BE2C (cell line): ENCODE measurements at regions not wholly inside any gene's neighbourhood (a gene's known extent, or its start where the extent isn't known, plus 50 kb on each side); places are given as distances from the start of the nearest gene placed in this dataset.
"Not testable (repeated sequence)": the region's sequence is repeated elsewhere in the genome, so short reads cannot be mapped to it uniquely, and the experiment has no call there.

Source experiments
- DNase-seq: peaks from one replicate; pipeline ENCODE4 v3.0.0-alpha.2; 2020
- H3K27me3 ChIP-seq: fragments of 250-450 bp; sonication (Bioruptor Pico); 2 replicates; pipeline ENCODE4 v1.5.1; 2020; ENCODE audit warnings: mild to moderate bottlenecking
- H3K36me3 ChIP-seq: fragments of 250-450 bp; sonication (Bioruptor Pico); 2 replicates; pipeline ENCODE4 v1.5.1; 2020; ENCODE audit warnings: mild to moderate bottlenecking
- H3K4me1 ChIP-seq: fragments of 250-450 bp; sonication (Bioruptor Pico); 2 replicates; pipeline ENCODE4 v1.5.1; 2020
- H3K4me3 ChIP-seq: 2 replicates; pipeline ENCODE4 v1.5.1; 2011; ENCODE audit warnings: low read depth, low read length
- H3K9me3 ChIP-seq: fragments of 250-450 bp; sonication (Bioruptor Pico); 2 replicates; pipeline ENCODE4 v1.5.1; 2020
- CTCF ChIP-seq: IDR thresholded peaks from 2 replicates; pipeline ENCODE4 v1.5.1; 2012; ENCODE audit warnings: mild to moderate bottlenecking, low read depth, low read length

- no peak for DNase-seq
- no peaks in the 10 kb centered on the region for H3K36me3 ChIP-seq
- no peaks in the 10 kb centered on the region for H3K9me3 ChIP-seq
- no peak for TF ChIP-seq CTCF
- H3K27me3 ChIP-seq, result no peaks in the 10 kb centered on the region; the same call in 1 of the 2 replicates
- H3K4me3 ChIP-seq, result no peak overlapping the region
- H3K4me1 ChIP-seq, result no peaks in the 10 kb centered on the region
Observed at GRCh38 chr17:74135391-74136167, 67.9 kb upstream of the RPL38 start.

DNA sequence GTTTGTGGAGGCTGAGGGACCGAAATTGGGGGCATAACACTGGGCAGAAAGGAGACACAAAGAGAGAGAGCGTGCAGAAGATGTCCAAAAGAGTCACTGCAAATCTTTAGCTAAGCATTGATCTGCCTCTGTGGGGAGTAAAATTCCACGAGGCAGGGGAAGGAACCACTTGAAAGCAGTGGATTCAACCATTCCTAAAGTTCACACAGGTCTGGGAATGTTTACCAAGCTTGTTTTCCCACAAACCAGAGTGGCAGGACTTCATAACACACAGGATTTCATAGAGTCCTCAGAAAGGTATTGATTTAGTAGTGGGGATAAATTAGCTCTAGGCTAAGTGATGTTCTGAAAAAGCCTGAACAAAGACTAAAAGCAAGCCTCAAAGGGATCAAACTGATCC lies 66.1 kb upstream of the RPL38 start:
- no peak overlapping the region for H3K4me3 ChIP-seq
- no peaks in the 10 kb centered on the region for H3K4me1 ChIP-seq
- H3K27me3 ChIP-seq, result no peaks in the 10 kb centered on the region; the same call in 1 of the 2 replicates
- no peak for DNase-seq
- no peak for TF ChIP-seq CTCF
- H3K36me3 ChIP-seq, result no peaks in the 10 kb centered on the region
- H3K9me3 ChIP-seq, result no peaks in the 10 kb centered on the region

GRCh38 chr17:74139120-74139519 lies 64.4 kb upstream of the RPL38 start:
- H3K4me1 ChIP-seq, result no peaks in the 10 kb centered on the region
- no peak overlapping the region for H3K4me3 ChIP-seq
- DNase-seq, result no peak
- 0 out of 2 replicates have a peak, but pooled peaks cover 5% of the 10 kb centered on the region for H3K9me3 ChIP-seq
- TF ChIP-seq CTCF, result no peak
- no peaks in the 10 kb centered on the region for H3K36me3 ChIP-seq
- no peaks in the 10 kb centered on the region; the same call in 1 of the 2 replicates for H3K27me3 ChIP-seq

GRCh38 chr17:74140282-74140681 lies 63.2 kb upstream of the RPL38 start:
- Histone ChIP-seq H3K27me3 (no peaks in the 10 kb centered on the region; the same call in 1 of the 2 replicates), H3K36me3 (no peaks in the 10 kb centered on the region), H3K4me1 (no peaks in the 10 kb centered on the region), H3K9me3 (0 out of 2 replicates have a peak, but pooled peaks cover 5% of the 10 kb centered on the region), H3K4me3 (no peak overlapping the region)
- no peak for TF ChIP-seq CTCF
- no peak for DNase-seq

- peaks cover 1% of the 10 kb centered on the region for H3K4me1 ChIP-seq
- H3K27me3 ChIP-seq, result no peaks in the 10 kb centered on the region; the same call in 1 of the 2 replicates
- TF ChIP-seq CTCF, result no peak
- H3K36me3 ChIP-seq, result no peaks in the 10 kb centered on the region
- DNase-seq, result no peak
- 0 out of 2 replicates have a peak, but pooled peaks cover 5% of the 10 kb centered on the region for H3K9me3 ChIP-seq
- H3K4me3 ChIP-seq, result no peak overlapping the region
Observed at GRCh38 chr17:74141612-74142011, 61.9 kb upstream of the RPL38 start.

GRCh38 chr17:74143318-74143717 lies 60.2 kb upstream of the RPL38 start:
- not testable (repeated sequence) for H3K9me3 ChIP-seq, H3K4me3 ChIP-seq, DNase-seq, H3K27me3 ChIP-seq, H3K4me1 ChIP-seq, H3K36me3 ChIP-seq
